ENCODE measurements at regions not wholly inside any gene's neighbourhood (a gene's known extent, or its start where the extent isn't known, plus 50 kb on each side); places are given as distances from the start of the nearest gene placed in this dataset.
A peak's percentile ranks its signal among the peaks of the same experiment; 100 is the strongest.
"Not testable (repeated sequence)": the region's sequence is repeated elsewhere in the genome, so short reads cannot be mapped to it uniquely, and the experiment has no call there.

DNA sequence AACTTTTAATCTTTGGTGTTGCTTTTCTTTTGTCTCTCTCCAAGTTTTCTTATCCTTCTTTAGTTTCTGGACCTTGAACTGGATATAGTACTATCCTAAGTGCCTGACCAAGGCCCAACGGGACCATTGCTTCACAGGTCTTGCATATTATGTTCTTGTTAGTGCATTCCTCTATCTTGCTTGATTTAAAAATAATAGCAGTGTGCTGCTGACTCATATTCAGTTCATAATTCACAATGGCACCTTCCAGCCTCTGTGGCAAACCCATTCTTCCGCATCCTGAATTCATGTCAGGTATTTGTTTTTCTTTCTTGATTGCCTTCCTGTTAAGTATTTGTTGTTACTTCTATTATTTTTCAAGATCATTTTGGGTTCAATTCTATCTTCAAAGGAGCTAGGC is 197.1 kb upstream of the GIMD1 start:
- H3K4me3 ChIP-seq (replicated peaks in 1 of 2; ENCODE audit: low read depth in 2 of 2, low read length in 2 of 2) = no peak overlapping the region
- TF ChIP-seq, protein P1, sequence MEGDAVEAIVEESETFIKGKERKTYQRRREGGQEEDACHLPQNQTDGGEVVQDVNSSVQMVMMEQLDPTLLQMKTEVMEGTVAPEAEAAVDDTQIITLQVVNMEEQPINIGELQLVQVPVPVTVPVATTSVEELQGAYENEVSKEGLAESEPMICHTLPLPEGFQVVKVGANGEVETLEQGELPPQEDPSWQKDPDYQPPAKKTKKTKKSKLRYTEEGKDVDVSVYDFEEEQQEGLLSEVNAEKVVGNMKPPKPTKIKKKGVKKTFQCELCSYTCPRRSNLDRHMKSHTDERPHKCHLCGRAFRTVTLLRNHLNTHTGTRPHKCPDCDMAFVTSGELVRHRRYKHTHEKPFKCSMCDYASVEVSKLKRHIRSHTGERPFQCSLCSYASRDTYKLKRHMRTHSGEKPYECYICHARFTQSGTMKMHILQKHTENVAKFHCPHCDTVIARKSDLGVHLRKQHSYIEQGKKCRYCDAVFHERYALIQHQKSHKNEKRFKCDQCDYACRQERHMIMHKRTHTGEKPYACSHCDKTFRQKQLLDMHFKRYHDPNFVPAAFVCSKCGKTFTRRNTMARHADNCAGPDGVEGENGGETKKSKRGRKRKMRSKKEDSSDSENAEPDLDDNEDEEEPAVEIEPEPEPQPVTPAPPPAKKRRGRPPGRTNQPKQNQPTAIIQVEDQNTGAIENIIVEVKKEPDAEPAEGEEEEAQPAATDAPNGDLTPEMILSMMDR (IDR thresholded peaks at IDR 0.05; ENCODE audit: low read depth, low read length) = no peak
- DNase-seq (ENCODE audit: low read depth in 2 of 2) = peak in 1 of 2 donors; percentile 46

DNA sequence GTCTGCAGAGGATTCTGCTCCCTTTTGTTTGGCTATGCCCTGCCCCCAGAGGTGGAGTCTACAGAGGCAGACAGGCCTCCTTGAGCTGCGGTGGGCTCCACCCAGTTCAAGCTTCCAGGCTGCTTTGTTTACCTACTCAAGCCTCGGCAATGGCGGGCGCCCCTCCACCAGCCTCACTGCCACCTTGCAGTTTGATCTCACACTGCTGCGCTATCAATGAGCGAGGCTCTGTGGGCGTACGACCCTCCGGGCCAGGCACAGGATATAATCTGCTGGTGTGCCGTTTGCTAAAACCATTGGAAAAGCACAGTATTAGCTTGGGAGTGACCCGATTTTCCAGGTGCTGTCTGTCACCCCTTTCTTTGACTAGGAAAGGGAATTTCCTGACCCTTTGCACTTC is 195.1 kb upstream of the GIMD1 start:
- not testable (repeated sequence) for DNase-seq (ENCODE audit: low read depth in 2 of 2)

DNA sequence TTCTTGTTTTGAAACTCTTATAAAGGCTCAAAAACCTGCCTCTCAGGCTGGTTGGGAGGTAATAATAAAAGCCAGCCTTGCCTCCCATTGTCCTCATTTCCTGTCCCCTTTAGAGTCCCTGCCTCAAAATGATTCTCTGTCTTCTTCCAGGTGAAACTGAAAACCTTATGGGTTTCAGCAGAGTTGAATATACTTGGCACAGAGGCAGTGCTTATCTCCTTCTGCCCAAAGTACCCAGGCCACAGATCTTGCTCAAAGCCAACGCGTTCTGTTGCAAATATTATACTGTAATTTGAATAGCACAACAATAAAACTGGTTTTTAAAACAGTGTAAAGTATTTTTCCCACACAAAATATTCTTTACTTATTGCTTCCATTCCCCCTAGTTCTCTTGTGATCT is 183.1 kb upstream of the GIMD1 start:
- DNase-seq (ENCODE audit: low read depth in 2 of 2) = no peak
- TF ChIP-seq, protein P1 (IDR thresholded peaks at IDR 0.05; ENCODE audit: low read depth, low read length) = no peak
- H3K4me3 ChIP-seq (replicated peaks in 1 of 2; ENCODE audit: low read depth in 2 of 2, low read length in 2 of 2) = no peak overlapping the region

More for the DNA sequence above, 195.1 kb upstream of the GIMD1 start:
- H3K4me3 ChIP-seq (replicated peaks in 1 of 2; ENCODE audit: low read depth in 2 of 2, low read length in 2 of 2) = not testable (repeated sequence)

DNA sequence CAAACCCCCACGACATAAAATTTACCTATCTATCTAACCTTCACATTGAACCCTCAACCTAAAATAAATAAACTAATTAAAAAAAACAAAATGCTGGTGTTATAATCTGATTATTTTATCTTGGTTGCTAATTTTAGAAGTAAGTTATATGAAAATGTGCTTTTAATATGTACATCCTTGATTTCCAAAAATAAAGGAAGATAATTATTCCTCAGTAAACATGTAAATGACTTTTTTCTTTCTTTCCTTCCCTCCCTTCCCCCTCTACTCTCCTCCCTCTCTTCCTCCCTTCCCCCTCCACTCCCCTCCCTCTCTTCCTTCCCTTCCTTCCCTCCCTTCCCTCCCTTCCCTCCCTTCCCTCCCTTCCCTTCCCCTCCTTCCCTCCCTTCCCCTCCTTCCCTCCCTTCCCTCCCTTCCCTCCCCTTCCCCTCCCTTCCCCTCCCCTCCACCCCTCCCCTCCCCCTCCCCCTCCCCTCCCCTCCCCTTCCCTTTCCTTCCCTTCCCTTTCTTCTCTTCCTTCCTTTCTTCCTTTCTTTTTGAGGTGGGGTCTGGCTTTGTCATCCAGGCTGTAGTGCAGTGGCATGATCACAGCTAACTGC is 180.0 kb upstream of the GIMD1 start:
- H3K4me3 ChIP-seq (replicated peaks in 1 of 2; ENCODE audit: low read depth in 2 of 2, low read length in 2 of 2) = no peak overlapping the region
- TF ChIP-seq, protein P1 (IDR thresholded peaks at IDR 0.05; ENCODE audit: low read depth, low read length) = no peak
- no peak for DNase-seq (ENCODE audit: low read depth in 2 of 2)

DNA sequence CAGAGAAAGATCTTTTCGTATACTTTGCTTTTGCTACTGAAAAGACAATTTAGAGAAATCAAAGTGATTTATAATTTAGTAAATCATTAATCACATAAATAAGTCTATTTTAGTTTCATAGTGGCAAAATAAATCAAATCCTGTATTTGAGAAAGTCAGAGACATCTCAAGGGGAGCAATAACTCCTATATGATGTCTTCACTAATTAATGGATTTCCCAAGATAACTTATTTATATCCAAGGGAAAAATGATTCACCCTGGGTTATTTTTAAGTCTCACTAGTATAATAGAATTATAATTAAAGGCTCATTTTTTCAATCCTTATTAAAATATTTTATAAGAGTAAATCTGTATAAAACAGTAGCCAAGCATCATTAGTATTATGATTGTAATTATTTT is 177.8 kb upstream of the GIMD1 start:
- no peak for DNase-seq (ENCODE audit: low read depth in 2 of 2)
- TF ChIP-seq, protein P1 (IDR thresholded peaks at IDR 0.05; ENCODE audit: low read depth, low read length) = no peak
- no peak overlapping the region for H3K4me3 ChIP-seq (replicated peaks in 1 of 2; ENCODE audit: low read depth in 2 of 2, low read length in 2 of 2)

DNA sequence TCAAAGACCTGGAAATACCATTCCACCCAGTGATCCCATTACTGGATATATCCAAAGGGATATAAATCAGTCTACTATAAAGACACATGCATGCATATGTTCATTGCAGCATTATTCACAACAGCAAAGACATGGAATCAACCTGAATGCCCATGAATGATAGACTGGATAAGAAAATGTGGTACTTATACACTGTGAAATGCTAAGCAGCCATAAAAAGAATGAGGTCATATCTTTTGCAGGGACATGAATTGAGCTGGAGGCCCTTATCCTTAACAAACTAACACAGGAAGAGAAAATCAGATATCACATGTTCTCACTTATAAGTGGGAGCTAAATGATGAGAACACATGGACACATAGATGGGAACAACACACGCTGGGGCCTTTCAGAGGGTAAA is 174.0 kb upstream of the GIMD1 start:
- not testable (repeated sequence) for DNase-seq (ENCODE audit: low read depth in 2 of 2)

DNA sequence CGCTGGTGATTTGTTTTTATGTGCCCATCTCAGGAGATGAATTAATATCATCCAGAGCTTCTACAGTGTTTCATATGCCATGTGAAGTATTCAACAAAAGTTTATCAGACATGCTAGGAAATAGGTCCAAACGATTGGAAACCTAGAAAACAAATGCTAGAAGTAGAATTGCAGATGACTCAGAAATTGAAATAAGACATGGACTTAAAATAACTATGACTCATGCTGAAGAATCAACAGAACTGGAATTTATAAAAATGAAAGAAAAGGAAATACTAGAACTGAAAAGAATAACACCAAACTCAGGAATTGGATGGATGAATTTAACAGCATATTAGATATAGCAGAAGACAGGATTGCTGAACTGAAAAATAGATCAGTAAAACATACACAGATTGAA is 172.7 kb upstream of the GIMD1 start:
- peak in 1 of 2 donors; percentile 73 for DNase-seq (ENCODE audit: low read depth in 2 of 2)
- TF ChIP-seq, protein P1 (IDR thresholded peaks at IDR 0.05; ENCODE audit: low read depth, low read length) = no peak
- H3K4me3 ChIP-seq (replicated peaks in 1 of 2; ENCODE audit: low read depth in 2 of 2, low read length in 2 of 2) = no peak overlapping the region

More for the DNA sequence above, 174.0 kb upstream of the GIMD1 start:
- not testable (repeated sequence) for H3K4me3 ChIP-seq (replicated peaks in 1 of 2; ENCODE audit: low read depth in 2 of 2, low read length in 2 of 2)

DNA sequence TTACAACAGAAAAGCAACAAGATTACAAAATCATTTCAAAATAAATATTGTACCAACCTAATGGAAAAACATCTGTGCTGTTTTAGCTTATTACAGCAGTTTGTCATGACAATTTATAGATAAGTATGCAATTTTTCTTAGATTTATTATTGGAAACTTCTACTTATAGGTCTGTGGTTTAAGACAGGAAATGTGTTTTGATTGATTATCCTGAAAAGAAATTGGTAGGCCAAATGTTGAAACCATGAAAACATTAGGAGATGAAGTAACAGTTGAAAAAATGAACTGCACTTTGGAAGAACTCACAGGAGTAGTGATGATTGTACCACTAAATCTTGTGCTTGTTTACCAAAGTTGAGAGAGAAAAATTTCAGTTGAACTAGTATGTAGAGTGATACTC is 162.2 kb upstream of the GIMD1 start:
- TF ChIP-seq, protein P1 (IDR thresholded peaks at IDR 0.05; ENCODE audit: low read depth, low read length) = no peak
- DNase-seq (ENCODE audit: low read depth in 2 of 2) = peak in 1 of 2 donors; percentile 1
- no peak overlapping the region for H3K4me3 ChIP-seq (replicated peaks in 1 of 2; ENCODE audit: low read depth in 2 of 2, low read length in 2 of 2)

Data from cardiac fibroblast (primary cell).